ENCODE measurements at regions not wholly inside any gene's neighbourhood (a gene's known extent, or its start where the extent isn't known, plus 50 kb on each side); places are given as distances from the start of the nearest gene placed in this dataset.

DNA sequence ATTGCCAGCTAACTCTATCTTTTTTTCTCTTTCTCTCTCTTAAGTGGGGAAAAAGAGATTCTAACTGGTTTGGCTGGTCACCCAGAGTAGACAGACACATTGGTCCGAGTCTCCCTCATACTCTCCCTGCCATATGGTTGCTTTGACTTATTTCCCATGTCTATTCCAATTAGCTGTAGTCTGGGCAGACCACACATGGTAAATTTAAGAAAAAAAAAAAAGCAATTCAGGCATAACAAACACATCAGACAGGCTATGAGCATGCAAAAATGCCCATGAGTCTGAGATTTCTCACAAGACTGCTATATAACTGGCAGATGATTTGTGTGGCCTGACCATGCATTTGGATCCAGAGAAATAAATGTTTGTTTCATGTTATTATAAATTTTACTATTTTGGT lies 110.2 kb upstream of the FGF10 start:
- TF ChIP-seq, protein P1, sequence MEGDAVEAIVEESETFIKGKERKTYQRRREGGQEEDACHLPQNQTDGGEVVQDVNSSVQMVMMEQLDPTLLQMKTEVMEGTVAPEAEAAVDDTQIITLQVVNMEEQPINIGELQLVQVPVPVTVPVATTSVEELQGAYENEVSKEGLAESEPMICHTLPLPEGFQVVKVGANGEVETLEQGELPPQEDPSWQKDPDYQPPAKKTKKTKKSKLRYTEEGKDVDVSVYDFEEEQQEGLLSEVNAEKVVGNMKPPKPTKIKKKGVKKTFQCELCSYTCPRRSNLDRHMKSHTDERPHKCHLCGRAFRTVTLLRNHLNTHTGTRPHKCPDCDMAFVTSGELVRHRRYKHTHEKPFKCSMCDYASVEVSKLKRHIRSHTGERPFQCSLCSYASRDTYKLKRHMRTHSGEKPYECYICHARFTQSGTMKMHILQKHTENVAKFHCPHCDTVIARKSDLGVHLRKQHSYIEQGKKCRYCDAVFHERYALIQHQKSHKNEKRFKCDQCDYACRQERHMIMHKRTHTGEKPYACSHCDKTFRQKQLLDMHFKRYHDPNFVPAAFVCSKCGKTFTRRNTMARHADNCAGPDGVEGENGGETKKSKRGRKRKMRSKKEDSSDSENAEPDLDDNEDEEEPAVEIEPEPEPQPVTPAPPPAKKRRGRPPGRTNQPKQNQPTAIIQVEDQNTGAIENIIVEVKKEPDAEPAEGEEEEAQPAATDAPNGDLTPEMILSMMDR (conservative IDR thresholded peaks at IDR 0.05; ENCODE audit: low read depth, low read length), result no peak
- TF ChIP-seq POLR2A (IDR thresholded peaks at IDR 0.05; ENCODE audit: low read depth, low read length) (no peak), MAZ (IDR thresholded peaks at IDR 0.05; ENCODE audit: borderline replicate concordance, low read depth, low read length) (no peak), RAD21 (IDR thresholded peaks at IDR 0.05; ENCODE audit: low read length) (no peak), BHLHE40 (IDR thresholded peaks at IDR 0.05; ENCODE audit: low read depth, low read length) (no peak), SMC3 (IDR thresholded peaks at IDR 0.05; ENCODE audit: low read depth, low read length) (no peak), NFE2L2 (IDR thresholded peaks at IDR 0.05; ENCODE audit: low read depth, low read length) (no peak), CHD1 (IDR thresholded peaks at IDR 0.05; ENCODE audit: low read depth, low read length) (no peak), CEBPB (IDR thresholded peaks at IDR 0.05; ENCODE audit: low read depth, low read length) (no peak)

All from IMR-90 (cell line).